DOHH2 (cell line): ENCODE measurements at regions not wholly inside any gene's neighbourhood (a gene's known extent, or its start where the extent isn't known, plus 50 kb on each side); places are given as distances from the start of the nearest gene placed in this dataset.

ENCODE experiments used
- EZH2phosphoT487 ChIP-seq: fragments of 200-600 bp; sonication (generic); IDR thresholded peaks from 2 replicates; pipeline ENCODE4 v1.6.1; 2017; ENCODE audit warnings: borderline replicate concordance, mild to moderate bottlenecking, antibody characterized with exemption, low read length, moderate library complexity, mixed read lengths
- TF ChIP-seq, protein P1 (sequence below): fragments of 200-600 bp; sonication (generic); IDR thresholded peaks from one replicate; pipeline ENCODE4 v1.5.1; 2014; ENCODE audit warnings: antibody characterized with exemption, mild to moderate bottlenecking, low read depth, low read length; ENCODE audit not compliant: poor library complexity, severe bottlenecking

DNA sequence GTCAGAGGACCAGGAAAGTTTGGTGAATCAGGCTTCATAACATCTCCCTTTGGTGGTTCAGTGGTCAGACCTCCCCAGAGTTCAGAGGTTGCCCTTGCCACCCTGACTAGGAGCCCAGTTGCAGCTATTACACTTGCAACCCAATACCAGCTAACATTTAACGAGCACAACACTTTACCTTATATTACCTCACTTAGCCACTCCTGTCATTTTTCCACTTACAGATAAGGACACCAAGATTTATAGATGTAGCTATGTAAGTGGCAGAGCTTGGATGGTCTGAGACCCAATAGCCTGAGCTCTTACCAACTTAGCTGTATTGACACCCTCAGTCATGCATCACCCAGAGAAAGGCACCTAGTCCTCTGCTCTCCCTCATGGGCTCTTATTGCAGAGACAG is 234.7 kb downstream of the INSC start:
- TF ChIP-seq, protein P1, sequence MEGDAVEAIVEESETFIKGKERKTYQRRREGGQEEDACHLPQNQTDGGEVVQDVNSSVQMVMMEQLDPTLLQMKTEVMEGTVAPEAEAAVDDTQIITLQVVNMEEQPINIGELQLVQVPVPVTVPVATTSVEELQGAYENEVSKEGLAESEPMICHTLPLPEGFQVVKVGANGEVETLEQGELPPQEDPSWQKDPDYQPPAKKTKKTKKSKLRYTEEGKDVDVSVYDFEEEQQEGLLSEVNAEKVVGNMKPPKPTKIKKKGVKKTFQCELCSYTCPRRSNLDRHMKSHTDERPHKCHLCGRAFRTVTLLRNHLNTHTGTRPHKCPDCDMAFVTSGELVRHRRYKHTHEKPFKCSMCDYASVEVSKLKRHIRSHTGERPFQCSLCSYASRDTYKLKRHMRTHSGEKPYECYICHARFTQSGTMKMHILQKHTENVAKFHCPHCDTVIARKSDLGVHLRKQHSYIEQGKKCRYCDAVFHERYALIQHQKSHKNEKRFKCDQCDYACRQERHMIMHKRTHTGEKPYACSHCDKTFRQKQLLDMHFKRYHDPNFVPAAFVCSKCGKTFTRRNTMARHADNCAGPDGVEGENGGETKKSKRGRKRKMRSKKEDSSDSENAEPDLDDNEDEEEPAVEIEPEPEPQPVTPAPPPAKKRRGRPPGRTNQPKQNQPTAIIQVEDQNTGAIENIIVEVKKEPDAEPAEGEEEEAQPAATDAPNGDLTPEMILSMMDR: no peak
- no peak for TF ChIP-seq EZH2phosphoT487
